ENCODE measurements at regions not wholly inside any gene's neighbourhood (a gene's known extent, or its start where the extent isn't known, plus 50 kb on each side); places are given as distances from the start of the nearest gene placed in this dataset.

DNA sequence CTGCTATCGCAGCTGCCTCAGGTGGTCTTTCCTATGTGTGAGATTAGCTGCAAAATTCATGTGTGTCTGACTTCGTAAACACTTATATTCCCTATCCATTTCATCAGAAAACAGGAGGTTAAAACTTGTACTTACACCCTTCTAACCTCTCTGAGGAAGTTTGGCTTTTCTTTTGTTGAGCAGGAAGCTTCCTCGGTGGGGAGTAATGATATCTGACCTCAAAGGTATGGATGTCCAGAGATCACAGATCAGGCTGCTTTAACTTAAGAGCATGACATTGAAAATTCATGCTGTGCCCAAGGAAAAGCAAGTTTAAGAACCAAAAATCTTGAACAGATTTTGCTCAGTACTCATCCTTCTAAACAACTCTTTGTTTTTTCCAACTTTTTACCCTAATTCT is 429.1 kb downstream of the STIM2 start:
- H3K27ac Mint-ChIP-seq (ENCODE audit: unreplicated experiment), result no peak overlapping the region
- no peak overlapping the region for H3K4me3 Mint-ChIP-seq (ENCODE audit: unreplicated experiment)
- H3K36me3 Mint-ChIP-seq (ENCODE audit: unreplicated experiment), result no peaks in the 10 kb centered on the region
- DNase-seq, result no peak
- TF ChIP-seq, protein P1, sequence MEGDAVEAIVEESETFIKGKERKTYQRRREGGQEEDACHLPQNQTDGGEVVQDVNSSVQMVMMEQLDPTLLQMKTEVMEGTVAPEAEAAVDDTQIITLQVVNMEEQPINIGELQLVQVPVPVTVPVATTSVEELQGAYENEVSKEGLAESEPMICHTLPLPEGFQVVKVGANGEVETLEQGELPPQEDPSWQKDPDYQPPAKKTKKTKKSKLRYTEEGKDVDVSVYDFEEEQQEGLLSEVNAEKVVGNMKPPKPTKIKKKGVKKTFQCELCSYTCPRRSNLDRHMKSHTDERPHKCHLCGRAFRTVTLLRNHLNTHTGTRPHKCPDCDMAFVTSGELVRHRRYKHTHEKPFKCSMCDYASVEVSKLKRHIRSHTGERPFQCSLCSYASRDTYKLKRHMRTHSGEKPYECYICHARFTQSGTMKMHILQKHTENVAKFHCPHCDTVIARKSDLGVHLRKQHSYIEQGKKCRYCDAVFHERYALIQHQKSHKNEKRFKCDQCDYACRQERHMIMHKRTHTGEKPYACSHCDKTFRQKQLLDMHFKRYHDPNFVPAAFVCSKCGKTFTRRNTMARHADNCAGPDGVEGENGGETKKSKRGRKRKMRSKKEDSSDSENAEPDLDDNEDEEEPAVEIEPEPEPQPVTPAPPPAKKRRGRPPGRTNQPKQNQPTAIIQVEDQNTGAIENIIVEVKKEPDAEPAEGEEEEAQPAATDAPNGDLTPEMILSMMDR (IDR thresholded peaks at IDR 0.05; ENCODE audit: partially characterized antibody, unreplicated experiment), result no peak
- H3K27me3 Mint-ChIP-seq (ENCODE audit: unreplicated experiment), result peaks cover 2% of the 10 kb centered on the region
- H3K9me3 Mint-ChIP-seq (ENCODE audit: unreplicated experiment), result no peaks in the 10 kb centered on the region
- H3K4me1 Mint-ChIP-seq (ENCODE audit: low read depth, unreplicated experiment), result peaks cover 2% of the 10 kb centered on the region

DNA sequence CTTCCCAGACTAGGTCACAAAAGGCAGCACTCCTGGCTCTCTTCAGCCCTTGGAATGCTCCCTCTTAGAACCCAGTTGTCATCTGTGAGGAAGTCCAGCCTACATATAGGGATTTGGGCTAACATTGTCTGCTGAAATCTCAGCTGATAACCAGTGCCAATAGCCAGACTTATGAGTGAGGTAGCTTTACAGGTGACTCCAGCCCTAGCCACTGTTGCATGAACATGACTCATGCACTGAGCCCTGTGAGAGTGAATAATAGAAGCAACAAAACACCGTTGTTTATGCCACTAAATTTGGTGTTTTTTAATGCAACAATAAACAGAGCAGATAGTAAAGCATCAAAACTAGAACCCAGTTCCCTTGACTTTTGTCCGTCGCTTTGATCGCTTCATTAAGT is 433.2 kb downstream of the STIM2 start:
- no peak for DNase-seq
- H3K4me1 Mint-ChIP-seq (ENCODE audit: low read depth, unreplicated experiment), result peaks cover 1% of the 10 kb centered on the region
- no peak overlapping the region for H3K27ac Mint-ChIP-seq (ENCODE audit: unreplicated experiment)
- H3K4me3 Mint-ChIP-seq (ENCODE audit: unreplicated experiment), result no peak overlapping the region
- no peaks in the 10 kb centered on the region for H3K36me3 Mint-ChIP-seq (ENCODE audit: unreplicated experiment)
- H3K27me3 Mint-ChIP-seq (ENCODE audit: unreplicated experiment), result no peaks in the 10 kb centered on the region
- H3K9me3 Mint-ChIP-seq (ENCODE audit: unreplicated experiment), result no peaks in the 10 kb centered on the region
- TF ChIP-seq, protein P1 (IDR thresholded peaks at IDR 0.05; ENCODE audit: partially characterized antibody, unreplicated experiment), result no peak

DNA sequence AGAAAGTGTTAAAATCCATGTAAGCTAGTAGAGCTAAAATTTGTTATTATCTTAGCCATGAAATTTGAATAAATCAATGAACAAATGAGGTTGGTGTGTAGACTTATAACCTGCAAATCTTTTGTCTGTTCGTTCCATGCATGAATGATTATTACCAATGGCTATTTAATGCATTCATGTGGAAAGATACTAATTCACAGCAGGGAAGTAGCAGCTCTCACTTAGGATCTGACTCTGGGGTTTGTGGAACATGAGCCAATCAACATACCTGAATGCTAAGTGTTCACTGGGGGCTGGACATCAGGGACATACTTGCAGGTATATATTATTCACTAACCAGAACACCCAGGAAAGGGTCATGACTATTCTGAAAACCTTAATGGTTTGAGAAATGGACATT is 444.1 kb downstream of the STIM2 start:
- peaks cover 16% of the 10 kb centered on the region for H3K4me1 Mint-ChIP-seq (ENCODE audit: low read depth, unreplicated experiment)
- TF ChIP-seq, protein P1 (IDR thresholded peaks at IDR 0.05; ENCODE audit: partially characterized antibody, unreplicated experiment), result no peak
- H3K27ac Mint-ChIP-seq (ENCODE audit: unreplicated experiment), result no peak overlapping the region
- H3K4me3 Mint-ChIP-seq (ENCODE audit: unreplicated experiment), result no peak overlapping the region
- DNase-seq, result no peak
- peaks cover 7% of the 10 kb centered on the region for H3K9me3 Mint-ChIP-seq (ENCODE audit: unreplicated experiment)
- peaks cover 8% of the 10 kb centered on the region for H3K36me3 Mint-ChIP-seq (ENCODE audit: unreplicated experiment)
- peaks cover 10% of the 10 kb centered on the region for H3K27me3 Mint-ChIP-seq (ENCODE audit: unreplicated experiment)

DNA sequence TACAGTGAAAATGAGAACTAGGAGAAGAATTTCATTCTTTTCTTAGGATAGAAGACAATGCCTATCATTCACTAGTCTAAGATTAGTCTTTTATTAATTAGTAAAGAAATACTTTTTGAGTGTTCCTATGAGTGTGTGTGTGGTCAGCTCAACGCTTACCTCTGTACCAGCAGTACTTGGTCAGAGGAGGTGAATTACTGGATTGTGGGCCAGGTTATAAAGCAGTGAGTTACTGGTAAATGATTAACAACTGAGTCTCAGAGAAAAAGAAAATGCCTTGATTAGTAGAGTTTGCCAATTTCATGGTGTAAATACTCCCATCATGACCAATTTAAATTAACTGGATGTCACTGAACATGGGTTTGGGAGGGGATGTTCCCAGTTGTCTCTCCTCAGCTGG is 444.6 kb downstream of the STIM2 start:
- H3K4me3 Mint-ChIP-seq (ENCODE audit: unreplicated experiment), result no peak overlapping the region
- no peak for DNase-seq
- peaks cover 10% of the 10 kb centered on the region for H3K27me3 Mint-ChIP-seq (ENCODE audit: unreplicated experiment)
- H3K4me1 Mint-ChIP-seq (ENCODE audit: low read depth, unreplicated experiment), result peaks cover 16% of the 10 kb centered on the region
- H3K9me3 Mint-ChIP-seq (ENCODE audit: unreplicated experiment), result peaks cover 7% of the 10 kb centered on the region
- no peak overlapping the region for H3K27ac Mint-ChIP-seq (ENCODE audit: unreplicated experiment)
- TF ChIP-seq, protein P1 (IDR thresholded peaks at IDR 0.05; ENCODE audit: partially characterized antibody, unreplicated experiment), result no peak
- H3K36me3 Mint-ChIP-seq (ENCODE audit: unreplicated experiment), result peaks cover 8% of the 10 kb centered on the region

DNA sequence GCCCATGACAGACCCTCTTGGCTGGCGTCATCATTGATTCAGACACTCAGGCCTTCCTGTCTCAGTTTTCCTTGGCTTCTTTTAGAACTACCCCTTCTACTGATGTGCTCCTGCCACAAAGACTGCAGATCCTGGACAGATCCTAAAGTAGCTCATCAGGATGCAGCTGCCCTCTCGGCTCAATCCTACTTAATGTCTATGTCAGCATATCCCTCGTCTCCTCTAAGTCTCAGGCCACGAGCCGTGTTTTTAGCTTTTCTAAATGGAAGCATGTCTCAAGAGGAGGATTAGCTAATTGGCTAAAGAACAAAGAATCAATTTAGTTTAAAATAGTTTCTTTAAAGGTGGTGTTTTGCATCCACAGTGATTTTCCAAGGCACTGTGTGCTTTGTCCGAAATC is 447.7 kb downstream of the STIM2 start:
- H3K27me3 Mint-ChIP-seq (ENCODE audit: unreplicated experiment), result peaks cover 9% of the 10 kb centered on the region
- H3K36me3 Mint-ChIP-seq (ENCODE audit: unreplicated experiment), result peaks cover 3% of the 10 kb centered on the region
- TF ChIP-seq, protein P1 (IDR thresholded peaks at IDR 0.05; ENCODE audit: partially characterized antibody, unreplicated experiment), result no peak
- peak overlapping the region; percentile 46 for H3K4me3 Mint-ChIP-seq (ENCODE audit: unreplicated experiment)
- peak overlapping the region; percentile 56 for H3K27ac Mint-ChIP-seq (ENCODE audit: unreplicated experiment)
- DNase-seq, result peak; percentile 38
- peaks cover 16% of the 10 kb centered on the region for H3K4me1 Mint-ChIP-seq (ENCODE audit: low read depth, unreplicated experiment)
- H3K9me3 Mint-ChIP-seq (ENCODE audit: unreplicated experiment), result peaks cover 4% of the 10 kb centered on the region

Data from glutamatergic neuron (in vitro differentiated cells).